Activated naive CD4-positive, alpha-beta T cell treated with anti-CD3 and anti-CD28 coated beads, Interleukin-2, amount 50 U/mL, for 16 hours (primary cell): ENCODE measurements at regions not wholly inside any gene's neighbourhood (a gene's known extent, or its start where the extent isn't known, plus 50 kb on each side); places are given as distances from the start of the nearest gene placed in this dataset.

Experiments used
- DNase-seq: peaks from one replicate; pipeline ENCODE4 v3.0.0-alpha.2; 2020

DNA sequence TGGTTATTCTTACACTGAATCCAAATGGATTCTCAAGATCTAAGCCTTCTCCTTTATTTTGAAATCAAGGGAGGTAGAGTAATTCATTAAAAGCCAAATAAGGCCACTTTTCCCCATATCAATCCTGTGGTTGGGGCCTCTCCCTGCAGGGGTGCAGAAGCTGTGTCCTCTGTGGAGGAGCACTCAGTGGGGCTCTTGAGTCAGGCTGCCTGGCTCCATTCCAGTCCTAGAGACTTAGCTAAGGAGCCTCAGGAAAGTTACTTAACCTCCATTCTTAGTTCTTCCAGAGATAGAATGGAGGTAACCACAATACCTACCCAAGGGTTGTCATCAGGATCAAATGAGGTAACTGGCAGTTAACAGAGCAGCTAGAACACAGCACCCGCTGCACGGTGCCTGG is 564.3 kb downstream of the CMPK2 start:
- DNase-seq, result no peak

DNA sequence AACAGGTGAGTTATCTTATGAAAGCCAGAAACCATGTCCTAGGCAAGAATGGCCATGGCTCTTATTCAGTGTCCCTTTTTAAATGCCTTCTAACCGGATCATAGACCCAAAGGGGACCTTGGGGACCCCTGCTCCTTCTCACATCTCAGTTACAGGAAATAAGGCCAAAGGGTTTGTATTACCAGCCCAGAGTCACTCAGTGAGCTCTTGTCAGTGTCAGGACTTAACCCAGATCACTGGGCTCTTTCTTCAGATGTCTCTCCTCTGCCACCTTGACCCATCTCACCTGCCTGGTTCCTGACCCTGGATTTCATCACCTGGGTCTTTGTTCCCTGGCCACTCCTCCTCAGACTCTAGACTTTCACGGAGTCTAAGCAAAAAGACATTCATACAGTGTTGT is 556.7 kb downstream of the CMPK2 start:
- no peak for DNase-seq

DNA sequence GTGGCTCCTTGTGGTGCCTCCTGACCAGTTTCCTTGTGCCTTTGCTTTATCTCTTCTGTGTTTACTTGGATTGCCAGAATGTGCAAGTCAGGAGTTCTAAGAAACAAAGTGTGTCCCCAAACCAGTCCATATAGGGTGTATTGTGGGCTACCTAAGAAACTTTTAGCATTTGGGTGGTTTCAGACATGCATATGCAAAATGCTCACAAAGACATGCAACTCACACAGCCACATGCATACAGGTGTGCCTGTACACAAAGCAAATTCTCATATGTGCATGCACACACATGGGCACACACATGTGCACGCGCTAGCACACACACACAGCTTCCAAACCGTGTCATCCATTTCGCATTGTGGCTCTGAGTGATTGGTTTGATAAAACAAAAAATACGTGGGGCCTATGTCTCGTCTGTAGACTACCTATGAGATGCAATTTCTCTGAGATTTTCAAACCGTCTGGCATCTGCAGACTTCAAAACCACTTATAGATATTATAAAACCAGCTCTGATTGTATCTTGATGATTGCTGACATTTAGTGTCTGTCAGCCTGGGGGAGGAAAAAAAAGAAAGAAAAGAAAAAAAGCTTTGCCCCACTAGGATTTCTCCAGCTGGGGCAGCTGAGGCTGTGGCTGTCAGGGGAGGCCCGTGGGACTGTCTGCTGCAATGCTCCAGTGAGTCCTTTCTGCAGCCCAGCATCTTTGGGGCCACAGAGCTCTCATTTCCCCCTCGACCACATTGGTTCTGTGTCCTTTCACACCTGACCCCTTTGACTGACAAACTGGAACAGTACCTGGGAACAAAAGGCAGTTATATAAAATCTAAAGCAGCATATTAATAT is 556.1 kb downstream of the CMPK2 start:
- DNase-seq, result no peak

DNA sequence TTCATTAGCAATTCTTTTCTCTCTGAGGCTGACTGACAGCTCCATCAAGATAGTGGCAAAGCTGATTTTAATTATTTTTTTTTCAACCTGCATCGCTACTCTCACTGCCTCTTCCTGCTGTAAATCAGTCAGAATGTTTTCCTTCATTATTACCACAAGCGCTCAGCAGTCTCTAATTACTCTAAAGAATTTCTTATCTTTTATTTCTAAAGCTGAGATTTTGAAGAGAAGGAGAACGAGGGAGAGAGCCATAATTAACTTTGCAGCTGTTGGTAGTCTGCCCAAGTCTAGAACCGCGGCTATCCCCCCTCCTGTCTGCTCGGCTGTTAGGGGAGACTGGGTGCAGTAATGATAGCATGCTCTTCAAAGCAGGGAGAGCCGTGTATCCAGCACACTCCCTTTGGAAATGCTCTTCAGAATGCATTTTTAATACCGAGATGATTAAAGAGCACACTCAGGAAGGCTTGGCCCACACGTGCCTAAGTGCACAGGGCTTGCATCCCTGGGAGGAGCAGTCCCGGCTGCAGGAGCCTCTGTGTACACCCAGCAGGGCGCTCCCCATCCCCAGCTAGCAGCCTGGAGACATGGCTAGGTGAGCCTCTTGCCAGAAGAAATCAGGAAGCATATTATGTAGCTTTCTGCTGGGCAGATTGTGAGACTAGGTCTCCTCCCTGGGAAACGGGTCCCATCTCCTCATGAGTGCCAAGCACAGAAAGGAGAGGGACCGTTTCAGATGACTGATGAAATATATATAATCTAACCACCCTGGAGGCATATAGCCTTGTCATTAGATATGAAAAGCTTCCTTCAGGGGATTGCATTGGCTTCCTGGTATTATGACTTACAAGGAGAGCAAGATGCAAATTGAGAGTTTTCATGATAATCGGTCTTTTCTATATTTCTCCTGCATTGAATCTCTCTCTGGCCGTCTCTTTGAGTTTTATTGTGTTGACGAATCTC is 555.2 kb downstream of the CMPK2 start:
- DNase-seq, result no peak

DNA sequence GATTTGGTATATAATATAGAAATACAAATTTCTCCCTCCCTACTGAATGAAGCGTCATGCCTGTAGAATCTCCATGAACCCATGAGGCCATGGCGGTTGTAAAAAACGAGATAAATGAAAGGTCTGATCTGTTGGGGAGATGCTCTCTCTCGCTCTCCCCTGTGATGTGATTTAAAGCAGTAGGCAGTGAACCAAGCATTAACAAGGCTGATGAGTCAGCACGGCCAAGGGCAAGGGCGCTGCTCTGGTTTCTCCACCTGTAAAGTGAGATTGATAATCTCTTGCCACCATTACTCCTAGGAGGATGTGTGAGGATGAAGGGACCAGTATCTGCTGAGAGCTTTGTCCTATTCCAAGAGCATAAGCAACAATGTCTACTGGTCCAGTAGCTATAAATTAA is 553.3 kb downstream of the CMPK2 start:
- DNase-seq, result no peak

DNA sequence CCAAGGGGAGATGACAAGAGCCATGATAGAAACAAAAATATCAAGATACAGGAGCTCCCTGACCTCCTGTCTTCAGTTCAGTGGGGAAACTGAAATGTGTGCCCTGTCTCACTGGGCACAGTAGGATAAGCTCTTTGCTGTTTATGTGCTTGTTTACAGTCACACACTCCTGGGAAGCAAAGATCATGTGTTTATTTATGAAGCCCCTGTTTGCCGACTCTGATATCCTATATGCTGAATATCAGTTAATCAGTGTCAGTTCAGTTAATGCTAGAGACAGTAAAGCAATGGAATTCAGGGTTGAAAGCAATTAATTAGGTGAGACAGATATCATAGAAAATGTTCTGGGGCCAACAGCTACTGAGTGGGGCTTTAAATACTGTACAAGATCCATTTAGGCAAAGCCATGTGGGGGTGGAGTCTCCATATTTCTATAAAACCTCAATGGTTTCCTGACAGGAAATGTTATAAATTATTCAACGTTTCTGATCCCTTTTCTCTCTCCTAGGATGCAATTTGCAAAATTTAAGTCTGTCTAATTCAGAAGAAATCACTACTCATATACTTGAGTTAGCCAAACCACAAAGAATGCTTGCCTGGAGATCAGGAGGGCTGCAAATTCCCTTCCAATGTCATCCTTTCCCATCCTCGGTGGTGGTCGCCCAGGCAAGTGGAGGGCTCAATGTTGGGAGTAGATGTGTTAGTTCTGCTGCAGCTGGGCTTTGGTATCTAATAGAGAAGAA is 551.3 kb downstream of the CMPK2 start:
- DNase-seq, result no peak

DNA sequence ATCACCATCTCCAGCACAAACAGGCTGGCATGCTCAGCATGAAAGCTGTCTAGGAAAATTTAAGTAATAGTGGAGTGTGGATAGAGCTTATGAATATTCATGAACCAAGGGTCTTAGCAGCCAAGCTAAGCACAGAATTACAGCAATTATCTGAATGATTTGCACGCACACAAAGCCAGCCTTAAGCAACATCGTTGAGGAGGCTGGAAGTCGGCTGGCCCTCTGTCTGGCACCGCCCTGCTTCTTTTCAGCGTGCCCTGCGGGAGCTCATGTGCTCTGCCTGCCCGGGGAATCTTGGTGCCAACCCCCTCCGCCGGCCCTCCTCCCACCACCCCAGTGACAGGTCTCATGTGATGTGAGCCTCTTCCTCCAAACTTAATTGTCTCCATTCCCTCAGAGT is 540.1 kb downstream of the CMPK2 start:
- DNase-seq, result no peak

DNA sequence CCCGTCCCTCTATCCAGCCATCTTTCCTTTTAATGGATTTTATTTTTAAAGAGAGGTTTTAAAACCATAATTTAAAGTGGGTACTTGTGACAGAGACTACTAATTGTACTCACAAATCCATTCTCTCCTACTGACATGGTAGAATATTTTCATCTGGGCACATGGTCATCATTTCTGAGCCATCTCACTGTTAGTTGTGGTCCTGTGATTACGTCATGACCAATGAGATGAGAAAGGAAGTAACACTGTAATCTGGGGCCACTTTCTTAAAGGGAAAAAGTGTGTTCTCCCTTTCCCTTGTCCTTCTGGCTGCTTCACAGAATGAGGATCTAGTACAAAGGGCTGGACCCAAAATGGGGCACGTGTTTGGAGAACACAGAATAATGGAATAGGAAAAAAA is 538.7 kb downstream of the CMPK2 start:
- no peak for DNase-seq

DNA sequence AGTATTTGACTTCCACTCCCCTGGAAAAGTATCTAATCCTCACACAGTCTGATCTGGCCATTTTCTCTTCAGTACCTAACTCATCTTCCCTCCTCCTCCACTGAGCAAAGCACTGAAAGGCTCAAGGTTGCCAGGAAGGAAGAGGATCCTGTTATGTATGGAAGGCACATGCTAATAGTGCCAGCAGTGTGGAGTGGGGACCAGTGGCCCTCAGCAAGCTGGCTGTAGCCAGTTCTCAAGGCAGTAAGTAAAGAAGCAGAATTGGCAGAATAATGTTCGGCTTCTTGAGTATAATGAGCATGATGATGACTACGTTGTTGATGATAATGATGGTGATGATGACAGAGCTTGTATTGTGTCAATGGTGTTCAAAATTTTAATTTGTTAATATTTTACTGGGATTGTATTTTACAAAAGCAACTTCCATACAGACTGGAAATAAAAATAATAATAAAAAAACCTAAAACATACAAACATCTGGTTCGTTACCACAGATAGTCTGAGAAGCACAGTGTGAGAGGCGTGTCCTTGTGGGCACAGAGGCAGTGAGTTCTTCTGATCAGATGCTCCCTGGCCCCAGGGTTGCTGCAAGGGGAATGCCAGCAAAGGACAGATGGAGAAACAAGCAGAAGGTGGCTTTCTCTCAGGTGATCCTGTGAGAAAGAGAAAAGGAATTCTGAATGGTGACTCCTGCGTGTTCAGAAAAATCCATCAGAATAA is 528.8 kb downstream of the CMPK2 start:
- DNase-seq, result no peak

DNA sequence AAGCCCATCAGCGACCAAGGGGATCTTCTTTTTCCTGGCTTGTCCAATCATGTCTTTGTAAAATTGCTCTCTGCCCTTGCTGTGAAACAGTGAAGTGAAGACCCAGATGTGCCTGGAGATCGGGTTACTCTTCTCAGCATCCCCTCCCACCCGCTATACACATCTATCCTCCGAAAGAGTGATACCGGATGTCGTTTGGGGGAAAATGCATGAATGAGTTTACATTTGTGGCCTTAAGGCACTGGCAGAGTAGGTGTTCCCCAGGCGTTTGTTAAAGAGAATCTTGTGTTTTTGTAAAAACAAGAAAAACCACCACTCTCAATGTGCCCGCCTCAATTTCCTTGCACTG is 528.3 kb downstream of the CMPK2 start:
- DNase-seq, result no peak

DNA sequence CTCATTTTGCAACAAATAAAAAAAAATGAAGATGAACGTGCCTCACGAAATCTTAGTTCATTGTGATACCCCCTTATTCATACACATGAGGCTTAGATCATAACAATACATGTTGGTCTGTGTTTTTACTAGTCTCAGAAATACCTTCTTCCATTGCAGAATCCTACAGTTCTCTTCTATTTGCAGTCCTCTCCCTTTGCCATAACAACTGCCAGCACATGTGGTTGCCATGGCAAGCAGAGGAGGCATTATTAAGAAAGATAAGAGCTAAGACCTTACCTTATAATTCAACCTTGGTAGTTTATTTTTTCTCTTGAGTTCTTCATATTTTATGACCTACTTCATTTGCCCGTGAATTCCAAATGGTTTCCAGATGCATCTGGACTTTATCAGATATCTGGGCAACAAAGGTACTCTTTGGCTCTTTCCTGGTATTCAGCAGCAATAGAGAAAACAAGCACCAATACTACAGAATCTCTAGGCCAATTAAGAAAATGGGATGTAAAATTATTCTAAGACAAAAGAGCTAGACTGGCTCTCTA is 524.0 kb downstream of the CMPK2 start:
- DNase-seq, result no peak

DNA sequence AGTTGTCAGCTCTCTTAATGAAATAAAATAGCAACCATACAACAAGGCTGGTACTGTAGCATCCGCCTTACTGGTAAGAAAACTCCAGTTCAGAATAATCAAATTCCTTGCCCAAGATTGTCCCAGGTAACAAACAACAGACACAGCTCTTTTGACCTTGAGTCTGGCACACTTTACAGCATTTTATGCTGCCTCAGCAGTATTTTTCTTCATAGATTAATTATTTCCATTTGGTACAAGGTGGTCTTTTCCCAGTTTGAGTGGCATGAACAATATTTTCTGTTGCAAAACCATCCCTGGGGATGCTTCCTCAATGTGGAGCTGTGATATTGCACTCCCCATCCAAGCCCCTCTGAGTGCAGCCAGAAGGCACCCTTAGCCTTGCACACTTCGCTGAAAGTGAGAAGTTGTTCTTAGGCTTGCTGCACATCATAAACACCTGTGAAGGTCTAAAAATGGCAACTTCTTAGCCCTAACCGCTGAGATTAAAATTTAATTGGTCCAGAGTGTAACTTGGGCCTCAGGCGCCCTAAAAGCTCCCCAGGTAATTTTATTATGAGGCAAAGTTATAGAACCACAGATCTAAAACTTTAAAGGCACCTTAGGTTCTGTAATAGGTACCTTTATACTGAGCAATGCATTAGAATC is 523.3 kb downstream of the CMPK2 start:
- no peak for DNase-seq

DNA sequence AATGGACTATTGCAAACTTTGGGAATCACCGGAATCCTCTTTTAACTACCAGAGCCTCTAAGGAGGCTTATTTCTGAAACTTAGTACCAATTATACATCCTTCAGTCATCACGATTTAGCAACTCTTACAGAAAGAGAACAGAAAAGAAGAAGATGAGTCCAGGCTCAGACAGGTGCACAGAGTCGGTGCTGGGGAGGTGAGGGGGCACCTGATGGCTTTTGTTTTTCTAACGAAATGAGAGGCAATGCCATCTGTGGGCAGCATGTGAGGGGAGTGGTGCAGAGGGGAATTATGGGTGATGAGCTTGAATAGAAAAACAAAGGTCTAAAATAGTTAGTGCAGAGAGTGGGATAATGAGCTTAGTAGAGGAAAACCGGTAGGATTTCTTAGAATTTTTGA is 522.6 kb downstream of the CMPK2 start:
- no peak for DNase-seq

DNA sequence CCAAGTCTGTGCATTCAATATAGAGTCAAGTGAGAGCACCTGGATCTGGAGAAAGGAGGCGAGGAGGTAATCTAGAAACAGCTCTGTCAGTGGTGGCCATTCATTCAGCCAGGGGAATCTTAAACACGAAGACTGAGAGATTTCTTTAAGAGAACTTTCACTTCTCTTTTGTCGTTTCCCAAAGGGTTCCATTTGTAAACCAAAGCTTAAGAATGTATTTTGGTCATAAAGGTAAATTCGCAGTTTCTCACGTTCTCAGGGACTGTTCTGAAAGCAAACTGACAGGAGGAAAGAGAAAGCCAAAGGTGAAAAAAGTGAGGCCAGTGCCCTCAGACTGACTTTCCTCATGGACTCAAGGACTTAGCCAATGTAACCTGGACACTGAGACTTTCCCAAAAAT is 513.5 kb downstream of the CMPK2 start:
- no peak for DNase-seq

DNA sequence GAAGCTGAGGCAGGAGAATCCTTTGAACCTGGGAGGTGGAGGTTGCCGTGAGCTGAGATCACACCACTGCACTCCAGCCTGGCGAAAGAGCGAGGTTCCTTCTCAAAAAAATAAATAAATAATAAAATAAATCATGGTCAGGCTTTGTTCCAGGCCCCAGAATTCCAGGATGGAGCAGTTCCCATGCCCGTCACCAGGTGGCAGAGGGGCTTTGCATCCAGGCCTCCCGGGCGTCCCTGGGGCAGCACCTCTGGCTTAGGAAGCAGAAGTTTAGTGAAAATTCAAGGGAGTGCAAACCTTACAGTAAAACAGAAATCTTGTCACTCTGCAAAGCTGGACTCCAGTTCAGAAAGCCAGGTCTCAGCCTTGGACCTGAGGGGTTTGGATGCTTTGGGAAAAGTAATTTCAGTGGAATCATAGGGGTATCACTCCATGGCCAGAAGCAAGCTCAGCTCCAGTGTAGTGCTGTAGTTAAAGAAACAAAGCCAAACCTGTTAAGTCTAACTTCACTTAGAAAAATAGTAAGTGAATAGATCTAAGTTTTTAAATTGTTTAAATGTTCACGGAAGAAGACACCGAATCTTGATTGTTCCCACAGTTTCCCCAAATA is 512.7 kb downstream of the CMPK2 start:
- DNase-seq, result no peak

DNA sequence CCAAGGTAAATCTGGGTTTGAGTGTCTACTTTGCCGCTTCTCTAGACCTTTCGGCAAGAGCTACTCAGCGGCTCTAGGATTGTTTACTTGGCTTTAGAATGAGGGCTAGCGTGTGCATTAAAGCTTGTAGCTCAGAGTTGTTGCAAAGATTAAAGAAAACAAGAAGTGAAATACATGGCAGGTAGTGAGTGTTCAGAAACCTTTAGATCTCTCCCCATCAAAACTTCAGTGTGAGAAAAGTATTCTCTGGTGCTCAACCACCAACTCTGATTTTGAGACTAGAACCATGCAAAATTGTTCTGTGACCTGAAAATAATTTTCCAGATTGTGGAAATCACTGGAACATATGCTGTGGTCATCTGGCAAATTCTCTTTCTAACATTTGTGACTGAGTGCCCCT is 512.0 kb downstream of the CMPK2 start:
- DNase-seq, result no peak

DNA sequence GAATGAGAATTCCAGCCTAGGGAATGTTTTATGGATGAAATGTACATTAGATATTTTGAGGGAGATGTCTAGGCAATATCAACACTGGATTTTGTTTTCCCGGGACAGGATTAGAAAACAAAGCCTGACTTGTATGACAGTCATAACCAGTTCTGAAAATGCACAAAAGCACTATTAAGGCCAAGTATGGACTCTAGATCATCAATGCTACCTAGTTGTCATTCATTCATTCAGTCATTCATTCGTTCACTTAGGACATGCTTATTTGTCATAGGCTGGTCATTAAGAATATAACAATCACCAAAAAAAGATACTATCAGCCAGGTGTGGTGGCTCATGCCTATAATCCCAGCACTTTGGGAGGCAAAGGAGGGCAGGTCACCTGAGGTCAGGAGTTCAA is 511.2 kb downstream of the CMPK2 start:
- DNase-seq, result no peak

DNA sequence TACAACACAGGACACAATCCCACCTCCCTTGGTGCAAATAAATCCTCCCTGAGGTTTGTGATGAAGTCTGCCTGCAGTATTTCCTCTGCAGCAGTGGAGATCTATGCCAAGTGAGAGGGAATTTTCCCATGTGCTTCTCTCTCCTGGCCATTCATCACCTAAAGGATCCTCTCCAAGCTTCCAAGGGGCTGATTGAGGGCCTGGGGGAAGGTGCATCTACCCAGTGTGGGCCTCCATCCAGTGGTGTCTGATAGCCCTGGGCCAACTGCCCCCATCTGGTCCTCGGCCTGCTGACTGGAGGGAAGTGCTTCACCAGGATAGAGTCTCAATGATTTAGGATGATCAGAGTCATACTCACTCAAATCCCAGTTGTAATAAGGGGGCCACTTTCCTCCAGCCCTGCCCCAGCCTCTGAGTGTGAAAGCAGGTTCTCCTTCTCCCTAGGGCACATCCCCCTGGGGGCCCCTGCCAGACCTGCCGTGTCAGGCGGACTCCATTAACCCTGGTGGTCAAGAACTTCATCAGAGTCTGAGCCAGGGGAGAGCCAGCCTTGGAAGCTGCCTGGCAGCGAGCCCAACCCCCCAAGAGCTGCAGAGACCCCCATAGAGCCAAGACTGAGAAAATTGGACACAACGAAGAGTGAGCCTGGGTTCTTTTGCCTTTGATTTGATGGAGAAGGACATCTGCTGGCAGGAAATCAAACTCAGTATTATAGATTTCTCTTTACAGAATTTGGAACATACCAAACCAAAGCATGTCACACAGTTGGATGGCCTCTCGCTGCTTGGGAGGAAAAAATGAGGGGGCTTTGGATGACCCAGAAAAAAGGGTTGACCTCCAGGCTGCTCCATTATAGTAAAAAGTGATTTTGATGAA is 509.6 kb downstream of the CMPK2 start:
- no peak for DNase-seq

DNA sequence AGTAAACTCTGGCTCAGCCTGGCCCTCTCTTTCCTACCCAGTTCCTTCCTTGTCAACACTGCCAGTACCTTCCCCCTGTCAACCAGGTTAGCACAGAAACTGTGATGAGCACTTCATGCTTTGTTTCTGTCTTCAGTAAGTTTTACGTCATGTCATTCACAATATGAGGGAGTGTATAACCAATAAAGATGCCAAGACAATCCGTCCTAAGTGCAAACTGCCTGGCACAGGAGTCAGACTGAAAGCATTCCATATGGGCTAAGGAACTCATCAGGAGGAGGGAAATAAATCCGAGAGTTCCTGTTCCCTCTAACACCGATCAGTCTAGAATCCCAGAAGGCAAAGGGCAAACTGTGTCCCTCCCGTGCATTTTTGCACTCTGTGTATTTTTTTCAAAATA is 507.2 kb downstream of the CMPK2 start:
- DNase-seq, result no peak

DNA sequence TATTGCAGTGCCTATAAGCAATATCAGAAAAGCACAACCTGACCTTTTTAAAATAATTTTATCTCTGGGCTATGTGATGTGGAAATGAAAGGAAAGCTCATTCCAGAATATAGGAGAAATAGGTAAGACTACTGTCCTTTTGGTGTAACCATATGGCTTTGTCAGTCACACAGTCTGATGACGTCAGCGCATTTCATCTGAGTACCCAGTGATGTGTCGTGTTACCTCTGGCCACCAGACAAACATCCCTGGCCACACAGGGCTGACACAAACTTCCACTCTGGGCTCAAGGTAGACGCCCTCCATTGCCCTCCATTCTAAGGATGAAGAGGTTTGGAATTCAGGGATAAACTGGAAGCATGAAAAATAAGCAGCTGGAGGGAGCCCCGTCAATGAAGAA is 506.7 kb downstream of the CMPK2 start:
- no peak for DNase-seq

DNA sequence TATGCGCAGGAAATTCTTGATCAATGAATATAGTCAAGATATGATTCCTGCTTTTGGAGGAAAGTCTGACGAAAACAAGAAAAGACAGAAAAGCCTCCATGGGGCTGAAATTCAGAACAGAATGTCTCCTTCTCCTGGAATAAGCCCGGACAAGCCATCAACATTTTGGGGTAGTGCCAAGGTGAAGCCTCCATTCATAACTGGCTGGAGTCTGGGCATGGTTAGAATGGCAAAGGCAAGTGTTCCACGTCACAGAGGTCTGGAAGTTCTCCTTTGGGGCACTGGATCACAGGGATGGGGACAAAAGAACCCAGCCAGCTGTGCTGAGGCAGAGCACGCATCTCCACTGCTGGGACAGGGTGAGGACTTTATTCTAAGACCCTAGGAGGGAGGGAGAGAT is 505.7 kb downstream of the CMPK2 start:
- DNase-seq, result no peak
